HK-2 (cell line): ENCODE measurements at regions not wholly inside any gene's neighbourhood (a gene's known extent, or its start where the extent isn't known, plus 50 kb on each side); places are given as distances from the start of the nearest gene placed in this dataset.
A peak's percentile ranks its signal among the peaks of the same experiment; 100 is the strongest.

Experiments
- DNase-seq: peaks from one replicate; pipeline ENCODE4 v3.0.0-alpha.2; 2018; ENCODE audit not compliant: unreplicated experiment

GRCh38 chr13:106139377-106139776 lies 396.1 kb downstream of the EFNB2 start:
- DNase-seq = no peak

- DNase-seq = no peak
Measured at GRCh38 chr13:106138620-106139019, 396.8 kb downstream of the EFNB2 start.

GRCh38 chr13:106133025-106133424 lies 402.4 kb downstream of the EFNB2 start:
- no peak for DNase-seq

GRCh38 chr13:106132216-106132615 lies 403.2 kb downstream of the EFNB2 start:
- no peak for DNase-seq

GRCh38 chr13:106129993-106130392 lies 405.5 kb downstream of the EFNB2 start:
- DNase-seq = no peak

- no peak for DNase-seq
Measured at GRCh38 chr13:106129273-106129672, 406.2 kb downstream of the EFNB2 start.

- DNase-seq = no peak
Measured at GRCh38 chr13:106122234-106122633, 413.2 kb downstream of the EFNB2 start.

- no peak for DNase-seq
Measured at GRCh38 chr13:106121173-106121754, 414.2 kb downstream of the EFNB2 start.

GRCh38 chr13:106118996-106119395 lies 416.5 kb downstream of the EFNB2 start:
- no peak for DNase-seq

GRCh38 chr13:106118050-106118449 lies 417.4 kb downstream of the EFNB2 start:
- no peak for DNase-seq

- no peak for DNase-seq
Measured at GRCh38 chr13:106117640-106118039, 417.8 kb downstream of the EFNB2 start.

GRCh38 chr13:106117035-106117434 lies 418.4 kb downstream of the EFNB2 start:
- no peak for DNase-seq

- DNase-seq = no peak
Measured at GRCh38 chr13:106115081-106115480, 420.4 kb downstream of the EFNB2 start.

- no peak for DNase-seq
Measured at GRCh38 chr13:106113796-106114195, 421.7 kb downstream of the EFNB2 start.

- DNase-seq = no peak
Measured at GRCh38 chr13:106112191-106112590, 423.3 kb downstream of the EFNB2 start.

GRCh38 chr13:106110241-106110855 lies 425.1 kb downstream of the EFNB2 start:
- DNase-seq = no peak

GRCh38 chr13:106109391-106109791 lies 426.1 kb downstream of the EFNB2 start:
- DNase-seq = no peak

GRCh38 chr13:106108346-106108745 lies 427.1 kb downstream of the EFNB2 start:
- no peak for DNase-seq

- DNase-seq = no peak
Measured at GRCh38 chr13:106107061-106107460, 428.4 kb downstream of the EFNB2 start.

- DNase-seq = no peak
Measured at GRCh38 chr13:106105153-106105552, 430.3 kb downstream of the EFNB2 start.

- peak; percentile 28 for DNase-seq
Measured at GRCh38 chr13:106104281-106104901, 431.1 kb downstream of the EFNB2 start.

- DNase-seq = no peak
Measured at GRCh38 chr13:106103779-106104178, 431.7 kb downstream of the EFNB2 start.

GRCh38 chr13:106102786-106103185 lies 432.7 kb downstream of the EFNB2 start:
- DNase-seq = no peak
